H1 (cell line): ENCODE measurements at regions not wholly inside any gene's neighbourhood (a gene's known extent, or its start where the extent isn't known, plus 50 kb on each side); places are given as distances from the start of the nearest gene placed in this dataset.

Experiments
- CTCF ChIA-PET: fragments of 300-600 bp; sonication (Branson Sonifier 250); formaldehyde crosslinking; loops from one replicate; lab custom pipeline; 2021; ENCODE audit not compliant: partially characterized antibody; lab: Charles Lee
- POLR2A ChIA-PET: fragments of 300-600 bp; sonication (Branson Sonifier 250); formaldehyde crosslinking; loops from one replicate; lab custom pipeline; 2021; ENCODE audit warnings: inconsistent platforms; ENCODE audit not compliant: partially characterized antibody; lab: Charles Lee
- DNase-seq, 2 experiments: peaks; one replicate each; pipeline versions ENCODE4 v3.0.0 to v3.0.0-alpha.2; 2010 to 2022; ENCODE audit warnings: low spot score in 2 of 2, low read depth in 1 of 2, mixed read lengths in 1 of 2
- FAIRE-seq: peaks from 2 replicates; lab custom pipeline; 2011; peaks lifted over from hg19 to GRCh38; lab: Jason Lieb, UNC
- H2AFZ ChIP-seq: 2 replicates; pipeline ENCODE4 v1.8.1; 2012; ENCODE audit warnings: low read length, inconsistent platforms
- H2AK5ac ChIP-seq: 2 replicates; pipeline ENCODE4 v1.6.1; 2013; ENCODE audit warnings: low read depth, low read length
- H2BK120ac ChIP-seq: replicated peaks from 2 replicates; pipeline ENCODE3; 2013; ENCODE audit warnings: low read depth, low read length, inconsistent platforms
- H2BK12ac ChIP-seq: 2 replicates; pipeline ENCODE4 v1.6.1; 2013; ENCODE audit warnings: low read depth, low read length
- H2BK15ac ChIP-seq: 2 replicates; pipeline ENCODE4 v1.6.1; 2013; ENCODE audit warnings: low read length
- H2BK20ac ChIP-seq: 2 replicates; pipeline ENCODE4 v1.6.1; 2013; ENCODE audit warnings: low read length
- H2BK5ac ChIP-seq: 2 replicates; pipeline ENCODE4 v1.6.1; 2013; ENCODE audit warnings: low read depth, low read length
- H3K14ac ChIP-seq: 2 replicates; pipeline ENCODE4 v1.6.1; 2013; ENCODE audit warnings: inconsistent platforms; ENCODE audit not compliant: insufficient read length
- H3K18ac ChIP-seq: 2 replicates; pipeline ENCODE4 v1.6.1; 2013; ENCODE audit warnings: low read length; ENCODE audit errors: extremely low read depth
- H3K23ac ChIP-seq: 2 replicates; pipeline ENCODE4 v1.6.1; 2013; ENCODE audit warnings: inconsistent platforms; ENCODE audit not compliant: insufficient read length
- H3K23me2 ChIP-seq: 2 replicates; pipeline ENCODE4 v1.6.1; 2013; ENCODE audit warnings: low read depth, low read length
- H3K27ac ChIP-seq: 2 replicates; pipeline ENCODE4 v1.6.1; 2011; ENCODE audit warnings: low read depth, low read length, inconsistent platforms
- H3K27me3 ChIP-seq, 4 experiments: replicated peaks in 1 of 4; 1 replicate in 1 of 4; 2 replicates in 3 of 4; pipeline versions ENCODE4 v1.6.1 to v1.8.1; 2011 to 2013; ENCODE audit warnings: low read length in 3 of 4, mild to moderate bottlenecking in 3 of 4, inconsistent platforms in 2 of 4, mixed read lengths in 2 of 4, moderate library complexity in 1 of 4; ENCODE audit not compliant: control insufficient read depth in 3 of 4, insufficient read depth in 3 of 4; ENCODE audit errors: extremely low read depth in 1 of 4
- H3K36me3 ChIP-seq, 4 experiments: 2 replicates each; pipeline versions ENCODE4 v1.6.1 to v1.8.1; 2011 to 2013; ENCODE audit warnings: mild to moderate bottlenecking in 4 of 4, low read length in 3 of 4, moderate library complexity in 2 of 4, control low read depth in 1 of 4, inconsistent platforms in 1 of 4; ENCODE audit not compliant: insufficient read depth in 4 of 4, control insufficient read depth in 2 of 4
- H3K4ac ChIP-seq: replicated peaks from 2 replicates; pipeline ENCODE3; 2013; ENCODE audit warnings: low read length, low read depth, mixed read lengths, inconsistent platforms; ENCODE audit not compliant: insufficient read length
- H3K4me1 ChIP-seq, 4 experiments: replicated peaks in 1 of 4; 1 replicate in 1 of 4; 2 replicates in 3 of 4; pipeline versions ENCODE4 v1.6.1 to v1.8.1; 2011 to 2013; ENCODE audit warnings: low read length in 3 of 4, inconsistent platforms in 2 of 4, mixed read lengths in 1 of 4; ENCODE audit not compliant: insufficient read depth in 4 of 4, control insufficient read depth in 3 of 4
- H3K4me2 ChIP-seq, 2 experiments: 2 replicates each; pipeline versions ENCODE4 v1.6.1 to v1.8.1; 2011 to 2013; ENCODE audit warnings: low read depth in 2 of 2, low read length in 2 of 2, control low read depth in 1 of 2, inconsistent platforms in 1 of 2, mild to moderate bottlenecking in 1 of 2; ENCODE audit not compliant: insufficient read depth in 1 of 2
- H3K4me3 ChIP-seq, 4 experiments: fragments of 200-600, 300-600 bp in 1 of 4; sonication (generic), shearing (Covaris generic), sonication (Bioruptor Twin) in 1 of 4; 2 replicates each; pipeline versions ENCODE4 v1.5.1 to v1.8.1; 2011 to 2016; ENCODE audit warnings: low read length in 4 of 4, low read depth in 3 of 4, control low read depth in 2 of 4, inconsistent platforms in 2 of 4, mild to moderate bottlenecking in 2 of 4, mixed read lengths in 1 of 4, moderate library complexity in 1 of 4; ENCODE audit not compliant: insufficient read depth in 2 of 4; ENCODE audit errors: extremely low read depth in 1 of 4
- H3K56ac ChIP-seq: replicated peaks from 2 replicates; pipeline ENCODE3; 2013; ENCODE audit warnings: low read depth, mild to moderate bottlenecking, mixed read lengths, low read length, inconsistent platforms; ENCODE audit not compliant: insufficient read length
- H3K79me1 ChIP-seq: 2 replicates; pipeline ENCODE4 v1.6.1; 2013; ENCODE audit warnings: low read depth, low read length, control low read depth
- H3K79me2 ChIP-seq, 2 experiments: 2 replicates each; pipeline versions ENCODE4 v1.6.1 to v1.8.1; 2012 to 2013; ENCODE audit warnings: low read length in 2 of 2, mild to moderate bottlenecking in 2 of 2, inconsistent platforms in 1 of 2; ENCODE audit not compliant: insufficient read depth in 2 of 2, control insufficient read depth in 1 of 2
- H3K9ac ChIP-seq, 4 experiments: replicated peaks in 1 of 4; 1 replicate in 1 of 4; 2 replicates in 3 of 4; pipeline versions ENCODE4 v1.6.1 to v1.8.1; 2011 to 2013; ENCODE audit warnings: low read depth in 3 of 4, low read length in 3 of 4, control low read depth in 2 of 4, mild to moderate bottlenecking in 2 of 4, moderate library complexity in 2 of 4, inconsistent platforms in 1 of 4; ENCODE audit errors: extremely low read depth in 1 of 4
- H3K9me3 ChIP-seq, 2 experiments: 2 replicates each; pipeline versions ENCODE4 v1.6.1 to v1.8.1; 2012 to 2013; ENCODE audit warnings: mild to moderate bottlenecking in 2 of 2, moderate library complexity in 2 of 2, control low read depth in 1 of 2, inconsistent platforms in 1 of 2, low read depth in 1 of 2, low read length in 1 of 2, mixed read lengths in 1 of 2; ENCODE audit not compliant: insufficient read depth in 2 of 2
- H4K20me1 ChIP-seq, 2 experiments: replicated peaks in 1 of 2; 2 replicates each; pipeline versions ENCODE3 to v1.8.1; 2011 to 2013; ENCODE audit warnings: inconsistent platforms in 2 of 2, low read length in 2 of 2, mild to moderate bottlenecking in 1 of 2; ENCODE audit not compliant: insufficient read depth in 2 of 2, control insufficient read depth in 1 of 2
- H4K5ac ChIP-seq: 2 replicates; pipeline ENCODE4 v1.6.1; 2013; ENCODE audit warnings: low read length, low read depth, mixed read lengths, inconsistent platforms; ENCODE audit not compliant: insufficient read length
- H4K8ac ChIP-seq: 2 replicates; pipeline ENCODE4 v1.8.0; 2013; ENCODE audit warnings: mild to moderate bottlenecking, moderate library complexity, low read length, inconsistent platforms; ENCODE audit not compliant: insufficient read depth; ENCODE audit errors: extremely low read depth
- H4K91ac ChIP-seq: replicated peaks from 2 replicates; pipeline ENCODE3; 2013; ENCODE audit warnings: low read length, mixed read lengths, inconsistent platforms; ENCODE audit not compliant: insufficient read length
- CBX8 ChIP-seq: fragments of 300-800, 300-1000 bp; sonication (generic); IDR thresholded peaks from 2 replicates; pipeline ENCODE4 v1.7.1; 2016; ENCODE audit warnings: low read depth, low read length, borderline replicate concordance
- EGR1 ChIP-seq: IDR thresholded peaks from 2 replicates; pipeline ENCODE4 v1.6.1; 2011; ENCODE audit warnings: low read depth, low read length, borderline replicate concordance
- EP300 ChIP-seq, 2 experiments: IDR thresholded peaks; 1 replicate in 1 of 2; 2 replicates in 1 of 2; pipeline ENCODE4 v1.6.1; 2011 to 2012; ENCODE audit warnings: low read depth in 2 of 2, low read length in 2 of 2, mild to moderate bottlenecking in 2 of 2, borderline replicate concordance in 1 of 2, inconsistent platforms in 1 of 2, moderate library complexity in 1 of 2
- NANOG ChIP-seq: IDR thresholded peaks from 2 replicates; pipeline ENCODE4 v1.6.1; 2011; ENCODE audit warnings: low read length, low read depth, mild to moderate bottlenecking, inconsistent platforms; ENCODE audit not compliant: insufficient read depth, poor library complexity, severe bottlenecking
- RFX5 ChIP-seq: IDR thresholded peaks from 2 replicates; pipeline ENCODE4 v1.6.1; 2011; ENCODE audit warnings: low read depth, low read length, improper control_type of control experiment, borderline replicate concordance
- TBP ChIP-seq: IDR thresholded peaks from 2 replicates; pipeline ENCODE4 v1.6.1; 2011; ENCODE audit warnings: low read depth, low read length, improper control_type of control experiment
- YY1 ChIP-seq: IDR thresholded peaks from 2 replicates; pipeline ENCODE4 v1.6.1; 2011; ENCODE audit warnings: low read depth, mild to moderate bottlenecking, low read length
- WGBS, 2 experiments: shearing (Covaris generic) in 1 of 2; methylation state at CpG; one replicate each; pipeline versions ENCODE4 v1.1.6 to v1.1.7; 2013 to 2015; ENCODE audit warnings: low lambda C conversion rate in 2 of 2, mixed read lengths in 2 of 2, inconsistent platforms in 1 of 2, low coverage in 1 of 2, missing lambda C conversion rate in 1 of 2; ENCODE audit not compliant: insufficient replicate concordance in 2 of 2, insufficient coverage in 1 of 2, insufficient read length in 1 of 2; ENCODE audit errors: extremely low coverage in 1 of 2, missing lambda C conversion rate in 1 of 2; 5-methylcytosine and 5-hydroxymethylcytosine counted together
- TF ChIP-seq, protein P1 (sequence below): IDR thresholded peaks from 2 replicates; pipeline ENCODE4 v1.6.1; 2011; ENCODE audit warnings: low read length, improper control_type of control experiment
- TF ChIP-seq, protein P2 (sequence below): IDR thresholded peaks from 2 replicates; pipeline ENCODE4 v1.6.1; 2012; ENCODE audit warnings: inconsistent platforms

DNA sequence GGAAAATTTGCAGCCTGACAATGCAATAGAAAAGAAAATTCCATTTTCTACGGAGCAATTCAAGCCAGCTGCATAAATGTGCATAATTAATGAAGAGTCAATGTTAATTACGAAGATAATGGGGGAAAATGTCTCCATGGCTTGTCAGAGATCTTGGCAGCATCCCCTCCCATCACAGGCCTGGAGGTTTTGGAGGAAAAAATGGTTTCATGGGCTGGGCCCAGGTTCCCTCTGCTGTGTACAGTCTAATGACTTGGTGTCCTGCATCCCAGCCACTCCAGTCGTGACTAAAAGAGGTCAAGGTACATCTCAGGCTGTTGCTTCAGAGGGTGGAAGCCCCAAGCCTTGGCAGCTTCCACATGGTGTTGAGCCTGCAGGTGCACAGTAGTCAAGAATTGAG, 779.7 kb downstream of the DCDC2C start:
- H2BK5ac ChIP-seq = no peak overlapping the region
- H3K4me1 ChIP-seq = no peaks in the 10 kb centered on the region
- no peaks in the 10 kb centered on the region for H3K79me1 ChIP-seq
- H4K20me1 ChIP-seq = no peaks in the 10 kb centered on the region
- 82% methylated on average over 3 of the region's 3 CpGs; no CpG with 5 or more reads in 1 of the 2 experiments for WGBS, 2 experiments
- FAIRE-seq (no peak), DNase-seq (no peak)
- H3K4ac ChIP-seq = no peak overlapping the region
- H4K5ac ChIP-seq = no peak overlapping the region
- H3K27ac ChIP-seq = no peak overlapping the region
- H3K23me2 ChIP-seq = no peaks in the 10 kb centered on the region
- TF ChIP-seq TBP (no peak), NANOG (no peak), YY1 (no peak), EP300 (IDR thresholded peaks at IDR 0.05; ENCODE audit: borderline replicate concordance in 1 of 2, low read depth in 2 of 2, low read length in 2 of 2) (no peak), RFX5 (no peak), EGR1 (no peak), CBX8 (no peak)
- TF ChIP-seq, protein P1, sequence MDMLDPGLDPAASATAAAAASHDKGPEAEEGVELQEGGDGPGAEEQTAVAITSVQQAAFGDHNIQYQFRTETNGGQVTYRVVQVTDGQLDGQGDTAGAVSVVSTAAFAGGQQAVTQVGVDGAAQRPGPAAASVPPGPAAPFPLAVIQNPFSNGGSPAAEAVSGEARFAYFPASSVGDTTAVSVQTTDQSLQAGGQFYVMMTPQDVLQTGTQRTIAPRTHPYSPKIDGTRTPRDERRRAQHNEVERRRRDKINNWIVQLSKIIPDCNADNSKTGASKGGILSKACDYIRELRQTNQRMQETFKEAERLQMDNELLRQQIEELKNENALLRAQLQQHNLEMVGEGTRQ = no peak
- TF ChIP-seq, protein P2, sequence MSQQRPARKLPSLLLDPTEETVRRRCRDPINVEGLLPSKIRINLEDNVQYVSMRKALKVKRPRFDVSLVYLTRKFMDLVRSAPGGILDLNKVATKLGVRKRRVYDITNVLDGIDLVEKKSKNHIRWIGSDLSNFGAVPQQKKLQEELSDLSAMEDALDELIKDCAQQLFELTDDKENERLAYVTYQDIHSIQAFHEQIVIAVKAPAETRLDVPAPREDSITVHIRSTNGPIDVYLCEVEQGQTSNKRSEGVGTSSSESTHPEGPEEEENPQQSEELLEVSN = no peak
- H3K9me3 ChIP-seq = peaks cover 14 to 19% of the 10 kb centered on the region in 2 experiments
- H3K79me2 ChIP-seq = no peaks in the 10 kb centered on the region
- ChIA-PET POLR2A (no interaction called here), CTCF (no interaction called here)
- no peak overlapping the region for H2AK5ac ChIP-seq
- no peak overlapping the region for H3K23ac ChIP-seq
- H3K27me3 ChIP-seq = no peaks in the 10 kb centered on the region
- H3K14ac ChIP-seq = no peak overlapping the region
- H3K36me3 ChIP-seq = no peaks in the 10 kb centered on the region
- no peak overlapping the region for H4K91ac ChIP-seq
- no peak overlapping the region for H2BK12ac ChIP-seq
- H2BK15ac ChIP-seq = no peak overlapping the region
- H2BK120ac ChIP-seq = no peak overlapping the region
- no peak overlapping the region for H2AFZ ChIP-seq
- no peak overlapping the region for H3K4me3 ChIP-seq
- no peak overlapping the region for H2BK20ac ChIP-seq
- H3K4me2 ChIP-seq = no peak overlapping the region
- no peak overlapping the region for H3K56ac ChIP-seq
- H4K8ac ChIP-seq = no peak overlapping the region
- H3K9ac ChIP-seq = no peak overlapping the region
- H3K18ac ChIP-seq = no peak overlapping the region
